ENCODE measurements at regions not wholly inside any gene's neighbourhood (a gene's known extent, or its start where the extent isn't known, plus 50 kb on each side); places are given as distances from the start of the nearest gene placed in this dataset.
A peak's percentile ranks its signal among the peaks of the same experiment; 100 is the strongest.
"Not testable (repeated sequence)": the region's sequence is repeated elsewhere in the genome, so short reads cannot be mapped to it uniquely, and the experiment has no call there.

DNA sequence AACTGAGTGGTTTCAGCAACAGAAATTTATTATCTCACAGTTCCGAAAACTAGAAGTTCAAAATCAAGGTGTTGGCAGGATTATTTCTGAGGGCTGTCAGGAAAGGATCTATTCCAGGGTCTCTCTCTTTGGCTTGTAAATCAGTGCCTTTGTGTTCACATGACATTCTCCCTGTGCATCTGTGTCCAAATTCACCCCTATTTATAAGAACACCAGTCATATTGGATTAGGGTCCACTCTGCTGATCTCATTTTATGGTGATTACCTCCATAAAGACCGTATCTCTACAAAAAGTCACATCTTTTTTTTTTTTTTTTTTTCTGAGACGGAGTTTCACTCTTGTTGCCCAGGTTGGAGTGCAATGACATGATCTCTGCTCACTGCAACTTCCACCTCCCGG, 68.6 kb upstream of the MARCKS start:
- no peak for DNase-seq

DNA sequence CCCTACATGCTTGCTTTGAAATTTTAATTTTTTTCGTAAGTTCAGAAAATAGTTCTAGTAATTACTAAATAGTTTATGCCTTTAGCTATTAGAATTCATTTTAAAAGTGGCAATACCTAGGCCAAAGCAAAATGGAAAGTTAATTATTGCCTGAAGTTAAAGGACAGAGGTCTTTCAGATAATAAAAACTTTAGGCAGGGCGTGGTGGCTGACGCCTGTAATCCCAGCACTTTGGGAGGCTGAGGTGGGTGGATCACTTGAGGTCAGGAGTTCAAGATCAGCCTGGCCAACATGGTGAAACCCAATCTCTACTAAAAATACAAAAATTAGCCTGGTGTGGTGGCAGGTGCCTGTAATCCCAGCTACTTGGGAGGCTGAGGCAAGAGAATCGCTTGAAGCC, 65.9 kb upstream of the MARCKS start:
- DNase-seq: not testable (repeated sequence)

DNA sequence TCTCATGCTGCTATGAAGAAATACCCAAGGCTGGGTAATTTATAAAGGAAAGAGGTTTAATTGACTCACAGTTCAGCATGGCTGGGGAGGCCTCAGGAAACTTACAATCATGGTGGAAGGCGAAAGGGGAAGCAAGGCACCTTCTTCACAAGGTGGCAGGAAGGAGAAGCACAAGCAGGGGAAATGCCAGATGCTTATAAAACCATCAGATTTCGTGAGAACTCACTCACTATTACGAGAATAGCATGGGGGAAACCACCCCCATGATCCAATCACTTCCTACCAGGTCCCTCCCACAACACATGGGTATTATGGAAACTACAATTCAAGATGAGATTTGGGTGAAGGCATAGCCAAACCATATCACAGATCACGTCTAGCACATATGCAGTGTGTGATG, 61.8 kb upstream of the MARCKS start:
- peak; percentile 44 for DNase-seq

DNA sequence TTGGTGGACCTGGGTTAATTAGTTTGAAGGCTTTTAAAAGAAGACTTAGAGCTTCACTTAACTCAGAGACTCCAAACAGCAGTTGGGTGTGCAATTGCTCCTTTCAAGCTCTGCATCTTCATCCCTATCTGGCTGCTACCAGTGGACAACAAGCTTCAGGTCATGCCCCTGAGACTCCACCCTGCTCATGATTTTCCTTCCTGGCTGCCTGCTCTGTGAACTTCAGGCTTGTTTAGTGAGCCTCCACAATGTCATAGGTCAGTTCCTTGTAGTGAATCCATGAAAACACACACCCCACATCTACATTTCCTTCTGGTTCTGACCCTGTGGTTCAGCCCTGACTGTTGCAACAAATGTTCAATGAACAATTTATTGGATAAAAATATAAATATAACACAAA, 61.1 kb upstream of the MARCKS start:
- no peak for DNase-seq

DNA sequence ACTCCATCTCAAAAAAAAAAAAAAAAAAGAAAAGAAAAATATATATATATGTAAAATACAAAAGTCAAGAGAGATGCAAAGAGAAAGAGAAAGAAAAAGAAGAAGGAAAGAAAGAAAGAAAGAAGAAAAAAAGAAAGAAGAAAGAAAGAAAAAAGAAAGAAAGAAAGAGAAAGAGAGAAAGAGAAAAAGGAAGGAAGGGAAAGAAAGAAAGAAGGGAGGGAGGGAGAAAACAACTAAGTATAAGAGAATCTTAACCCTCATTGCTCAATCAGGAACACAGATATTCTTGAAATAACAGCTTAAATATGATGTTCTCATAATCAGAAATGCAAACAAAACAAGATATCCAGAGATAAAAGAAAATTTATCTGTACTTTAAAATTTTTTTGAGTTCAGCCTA, 54.4 kb upstream of the MARCKS start:
- no peak for DNase-seq

DNA sequence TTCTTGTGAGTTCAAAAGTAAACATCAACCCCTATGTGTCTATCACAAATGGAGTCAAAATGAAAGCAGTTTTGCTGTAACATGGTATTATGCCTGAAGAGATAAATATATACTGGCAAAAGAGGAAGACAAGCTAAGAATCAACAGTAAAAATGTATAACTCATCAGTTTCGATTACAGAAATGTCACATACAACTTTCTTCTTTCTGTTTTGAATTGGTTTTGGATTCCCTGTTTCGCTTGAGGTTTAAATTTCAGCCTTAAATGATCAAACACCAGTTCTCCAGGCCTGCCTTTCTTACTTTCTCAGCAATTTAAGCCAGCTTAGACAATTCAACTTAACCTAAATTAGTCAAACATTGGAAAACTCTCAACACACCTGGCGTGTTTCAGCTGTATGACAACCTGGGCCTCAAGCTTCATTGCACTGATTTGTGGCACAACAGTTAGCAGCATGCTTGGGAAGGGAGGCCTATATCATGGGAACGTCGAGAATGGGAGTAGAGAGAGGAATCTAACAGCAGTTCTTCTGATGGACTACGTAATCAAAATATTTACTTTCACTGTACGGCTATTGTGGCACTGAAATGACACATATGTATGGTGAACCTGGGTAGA, 51.9 kb upstream of the MARCKS start:
- DNase-seq: no peak

DNA sequence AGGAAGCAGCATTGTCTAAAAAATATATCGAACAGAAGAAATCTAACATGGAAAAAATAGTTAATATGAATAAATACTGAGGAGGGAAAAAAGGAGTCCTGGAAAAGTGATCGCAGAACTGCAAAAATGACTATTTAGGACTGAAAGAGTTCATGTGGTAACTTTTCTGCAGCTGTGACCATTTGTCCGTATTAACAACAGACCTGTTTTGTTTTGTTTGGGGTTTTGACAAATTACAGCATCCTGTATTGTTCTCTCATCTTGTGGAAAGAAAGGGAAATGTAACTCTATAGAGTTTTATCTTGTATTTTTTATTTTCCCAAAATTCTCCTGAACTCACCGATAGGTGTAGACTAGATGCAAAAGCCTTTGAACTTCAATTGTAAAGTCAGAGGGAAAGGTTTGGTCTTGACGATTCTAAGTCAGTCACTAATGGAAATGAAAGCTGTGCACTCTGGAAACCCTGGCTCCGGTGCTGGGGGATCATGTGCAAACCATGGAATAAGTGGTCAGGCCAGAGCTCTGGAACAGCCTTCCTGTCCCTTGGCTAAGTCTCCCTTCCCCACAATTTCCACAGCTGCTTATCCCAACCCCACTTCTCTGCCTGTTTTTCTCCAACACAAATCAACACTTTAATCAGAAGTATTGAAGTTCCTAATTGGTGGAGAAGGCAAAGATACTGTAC, 51.2 kb upstream of the MARCKS start:
- DNase-seq: no peak

Measured in dermis blood vessel endothelial cell (primary cell).